HG03159 (cell line): ENCODE measurements at regions not wholly inside any gene's neighbourhood (a gene's known extent, or its start where the extent isn't known, plus 50 kb on each side); places are given as distances from the start of the nearest gene placed in this dataset.
"Not testable (repeated sequence)": the region's sequence is repeated elsewhere in the genome, so short reads cannot be mapped to it uniquely, and the experiment has no call there.

Experiments
- ATAC-seq: cut with Tn5 transposase; IDR thresholded peaks from one replicate; pipeline ENCODE4 v1.9.1; 2021; ENCODE audit warnings: mild to moderate bottlenecking, moderate library complexity; ENCODE audit not compliant: unreplicated experiment

- no peak for ATAC-seq
Measured at GRCh38 chr5:166063261-166063660, 2228.2 kb upstream of the WWC1 start.

- no peak for ATAC-seq
Measured at GRCh38 chr5:166068547-166069335, 2222.7 kb upstream of the WWC1 start.

GRCh38 chr5:166073901-166074581, 2217.4 kb upstream of the WWC1 start:
- ATAC-seq = no peak

GRCh38 chr5:166074582-166075481, 2216.6 kb upstream of the WWC1 start:
- no peak for ATAC-seq

GRCh38 chr5:166083183-166083959, 2208.1 kb upstream of the WWC1 start:
- ATAC-seq = no peak

GRCh38 chr5:166086568-166086967, 2204.9 kb upstream of the WWC1 start:
- no peak for ATAC-seq

- no peak for ATAC-seq
Measured at GRCh38 chr5:166088389-166089039, 2202.9 kb upstream of the WWC1 start.

GRCh38 chr5:166091931-166092330, 2199.5 kb upstream of the WWC1 start:
- ATAC-seq = no peak

GRCh38 chr5:166093312-166093711, 2198.1 kb upstream of the WWC1 start:
- no peak for ATAC-seq

- no peak for ATAC-seq
Measured at GRCh38 chr5:166102947-166103346, 2188.5 kb upstream of the WWC1 start.

- no peak for ATAC-seq
Measured at GRCh38 chr5:166111021-166111420, 2180.4 kb upstream of the WWC1 start.

- no peak for ATAC-seq
Measured at GRCh38 chr5:166117072-166118066, 2174.1 kb upstream of the WWC1 start.

- ATAC-seq = no peak
Measured at GRCh38 chr5:166119506-166119905, 2171.9 kb upstream of the WWC1 start.

- ATAC-seq = no peak
Measured at GRCh38 chr5:166123717-166124116, 2167.7 kb upstream of the WWC1 start.

GRCh38 chr5:166127766-166128570, 2163.5 kb upstream of the WWC1 start:
- ATAC-seq = no peak

- ATAC-seq = not testable (repeated sequence)
Measured at GRCh38 chr5:166145107-166145506, 2146.3 kb upstream of the WWC1 start.

GRCh38 chr5:166163996-166164610, 2127.3 kb upstream of the WWC1 start:
- no peak for ATAC-seq

GRCh38 chr5:166165596-166165995, 2125.8 kb upstream of the WWC1 start:
- no peak for ATAC-seq
